Thoracic aorta (tissue), 2 donors: ENCODE measurements at regions not wholly inside any gene's neighbourhood (a gene's known extent, or its start where the extent isn't known, plus 50 kb on each side); places are given as distances from the start of the nearest gene placed in this dataset.

Experiments used
- ATAC-seq: fragments of 150-250 bp; one replicate; pipeline ENCODE4 v1.8.0; 2017; ENCODE audit warnings: low read depth; ENCODE audit not compliant: insufficient number of reproducible peaks, low FRiP score
- DNase-seq: peaks from one replicate; pipeline ENCODE4 v3.0.0-alpha.2; 2020; ENCODE audit warnings: low spot score
- H3K27ac ChIP-seq, 2 donors: fragments of 200-600 bp; sonication (generic); 1 replicate in 1 of 2; 2 replicates in 1 of 2; pipeline ENCODE4 v1.5.1; 2016; ENCODE audit warnings: mild to moderate bottlenecking in 2 of 2, moderate library complexity in 2 of 2
- H3K27me3 ChIP-seq: fragments of 200-600 bp; sonication (generic); replicated peaks from 2 replicates; pipeline ENCODE4 v1.6.0; 2016; ENCODE audit warnings: mild to moderate bottlenecking; ENCODE audit not compliant: insufficient read depth
- H3K36me3 ChIP-seq: fragments of 200-600 bp; sonication (generic); one replicate; pipeline ENCODE4 v1.5.1; 2016
- H3K4me1 ChIP-seq, 2 donors: fragments of 200-600 bp; sonication (generic); 1 replicate in 1 of 2; 2 replicates in 1 of 2; pipeline versions ENCODE4 v1.5.1 to v1.6.0; 2016; ENCODE audit warnings: low read depth in 2 of 2, mild to moderate bottlenecking in 1 of 2; ENCODE audit not compliant: control insufficient read depth in 1 of 2
- H3K4me3 ChIP-seq: fragments of 200-600 bp; sonication (generic); 2 replicates; pipeline ENCODE4 v1.5.1; 2016; ENCODE audit warnings: mild to moderate bottlenecking
- H3K9me3 ChIP-seq: fragments of 200-600 bp; sonication (generic); 2 replicates; pipeline ENCODE4 v1.5.1; 2016
- CTCF ChIP-seq: fragments of 200-600 bp; sonication (generic); IDR thresholded peaks from one replicate; pipeline ENCODE4 v1.5.1; 2019; ENCODE audit warnings: antibody characterized with exemption

GRCh38 chr4:79073471-79073870 lies 134.2 kb upstream of the PAQR3 start:
- Histone ChIP-seq H3K27me3 (no peaks in the 10 kb centered on the region), H3K4me3 (no peak overlapping the region), H3K4me1 (no peaks in the 10 kb centered on the region), H3K9me3 (no peaks in the 10 kb centered on the region), H3K36me3 (no peaks in the 10 kb centered on the region), H3K27ac (no peak overlapping the region)
- DNase-seq, result no peak
- no peak for ATAC-seq
- no peak for TF ChIP-seq CTCF

GRCh38 chr4:79065262-79065661 lies 126.0 kb upstream of the PAQR3 start:
- Histone ChIP-seq H3K27ac (no peak overlapping the region), H3K4me3 (no peak overlapping the region), H3K27me3 (no peaks in the 10 kb centered on the region), H3K9me3 (no peaks in the 10 kb centered on the region), H3K4me1 (no peaks in the 10 kb centered on the region), H3K36me3 (no peaks in the 10 kb centered on the region)
- no peak for DNase-seq
- no peak for ATAC-seq
- no peak for TF ChIP-seq CTCF

GRCh38 chr4:79064806-79065205 lies 125.6 kb upstream of the PAQR3 start:
- no peak overlapping the region for H3K4me3 ChIP-seq
- no peaks in the 10 kb centered on the region for H3K4me1 ChIP-seq
- H3K9me3 ChIP-seq, result no peaks in the 10 kb centered on the region
- H3K36me3 ChIP-seq, result no peaks in the 10 kb centered on the region
- no peak for TF ChIP-seq CTCF
- no peak overlapping the region for H3K27ac ChIP-seq
- no peaks in the 10 kb centered on the region for H3K27me3 ChIP-seq
- DNase-seq, result no peak
- ATAC-seq, result no peak

- H3K36me3 ChIP-seq, result no peaks in the 10 kb centered on the region
- H3K4me3 ChIP-seq, result no peak overlapping the region
- TF ChIP-seq CTCF, result no peak
- H3K27me3 ChIP-seq, result no peaks in the 10 kb centered on the region
- peaks cover 0 to 9% of the 10 kb centered on the region in 2 donors for H3K4me1 ChIP-seq
- DNase-seq (no peak), ATAC-seq (no peak)
- H3K27ac ChIP-seq, result no peak overlapping the region
- H3K9me3 ChIP-seq, result no peaks in the 10 kb centered on the region
These were observed 120.6 kb upstream of the PAQR3 start for GRCh38 chr4:79059631-79060399.

GRCh38 chr4:79057772-79058171 lies 118.5 kb upstream of the PAQR3 start:
- H3K27ac ChIP-seq, result no peak overlapping the region
- no peaks in the 10 kb centered on the region for H3K36me3 ChIP-seq
- H3K9me3 ChIP-seq, result no peaks in the 10 kb centered on the region
- ATAC-seq (no peak), DNase-seq (no peak)
- no peaks in the 10 kb centered on the region for H3K27me3 ChIP-seq
- H3K4me3 ChIP-seq, result no peak overlapping the region
- H3K4me1 ChIP-seq, result peaks cover 0 to 17% of the 10 kb centered on the region in 2 donors
- no peak for TF ChIP-seq CTCF
